ENCODE measurements at regions not wholly inside any gene's neighbourhood (a gene's known extent, or its start where the extent isn't known, plus 50 kb on each side); places are given as distances from the start of the nearest gene placed in this dataset.

DNA sequence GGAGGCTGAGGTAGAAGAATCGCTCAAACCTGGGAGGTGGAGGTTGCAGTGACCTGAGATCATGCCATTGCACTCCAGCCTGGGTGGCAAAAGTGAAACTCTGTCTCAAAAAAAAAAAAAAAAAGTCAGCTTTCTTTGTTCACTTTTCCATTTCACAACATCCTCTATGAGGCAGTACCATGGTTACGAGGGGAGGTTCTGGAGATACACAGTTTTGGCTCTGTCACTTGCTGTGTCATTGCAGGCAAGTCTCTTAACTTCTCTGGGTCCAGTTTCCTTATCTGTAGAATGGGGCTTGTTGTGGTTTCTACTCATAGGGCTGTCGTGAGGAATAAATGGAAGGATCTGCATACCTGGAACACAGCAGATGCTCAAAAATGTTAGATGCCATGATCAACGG lies 75.6 kb upstream of the SLC24A4 start:
- TF ChIP-seq, protein P1, sequence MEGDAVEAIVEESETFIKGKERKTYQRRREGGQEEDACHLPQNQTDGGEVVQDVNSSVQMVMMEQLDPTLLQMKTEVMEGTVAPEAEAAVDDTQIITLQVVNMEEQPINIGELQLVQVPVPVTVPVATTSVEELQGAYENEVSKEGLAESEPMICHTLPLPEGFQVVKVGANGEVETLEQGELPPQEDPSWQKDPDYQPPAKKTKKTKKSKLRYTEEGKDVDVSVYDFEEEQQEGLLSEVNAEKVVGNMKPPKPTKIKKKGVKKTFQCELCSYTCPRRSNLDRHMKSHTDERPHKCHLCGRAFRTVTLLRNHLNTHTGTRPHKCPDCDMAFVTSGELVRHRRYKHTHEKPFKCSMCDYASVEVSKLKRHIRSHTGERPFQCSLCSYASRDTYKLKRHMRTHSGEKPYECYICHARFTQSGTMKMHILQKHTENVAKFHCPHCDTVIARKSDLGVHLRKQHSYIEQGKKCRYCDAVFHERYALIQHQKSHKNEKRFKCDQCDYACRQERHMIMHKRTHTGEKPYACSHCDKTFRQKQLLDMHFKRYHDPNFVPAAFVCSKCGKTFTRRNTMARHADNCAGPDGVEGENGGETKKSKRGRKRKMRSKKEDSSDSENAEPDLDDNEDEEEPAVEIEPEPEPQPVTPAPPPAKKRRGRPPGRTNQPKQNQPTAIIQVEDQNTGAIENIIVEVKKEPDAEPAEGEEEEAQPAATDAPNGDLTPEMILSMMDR (IDR thresholded peaks at IDR 0.05), result no peak
- no peak for TF ChIP-seq POLR2A (IDR thresholded peaks at IDR 0.05)
- TF ChIP-seq POLR2AphosphoS5 (IDR thresholded peaks at IDR 0.05), result no peak
- TF ChIP-seq EP300 (IDR thresholded peaks at IDR 0.05), result no peak
